ENCODE measurements at regions not wholly inside any gene's neighbourhood (a gene's known extent, or its start where the extent isn't known, plus 50 kb on each side); places are given as distances from the start of the nearest gene placed in this dataset.

DNA sequence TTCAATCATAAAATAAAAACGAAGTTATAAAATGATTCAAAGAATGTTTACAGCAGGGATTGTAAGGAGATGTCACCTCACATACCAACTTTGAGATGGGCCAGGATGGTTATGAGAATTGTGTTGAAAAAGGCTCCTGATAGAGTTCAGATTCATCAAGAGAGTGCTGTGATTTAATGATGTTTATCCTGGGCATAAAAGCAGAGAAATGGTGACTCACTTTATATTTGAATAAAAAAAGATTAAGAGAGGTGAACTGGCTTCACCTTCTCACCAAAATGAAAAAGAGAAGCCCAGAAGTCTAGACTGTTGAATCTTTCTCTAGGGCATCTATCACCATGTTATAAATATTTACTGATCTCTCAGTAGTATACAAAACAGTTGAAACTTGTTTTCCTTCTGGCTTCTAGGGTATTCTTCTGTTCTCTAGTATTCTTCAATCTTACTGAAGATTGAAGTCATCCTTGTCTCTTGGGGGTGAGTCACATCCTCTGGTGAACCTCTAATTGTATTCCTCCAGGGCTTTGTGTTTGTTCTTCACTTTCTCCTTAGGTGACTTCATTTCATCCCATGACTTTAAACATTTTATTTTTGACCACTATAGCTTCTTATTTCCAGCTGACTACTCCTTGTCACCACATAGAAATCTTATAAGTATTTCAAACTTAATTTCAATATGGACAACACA is 1237.3 kb upstream of the C9orf72 start:
- H3K9ac ChIP-seq (ENCODE audit: control insufficient read depth, extremely low read depth, insufficient read depth, low read length): no peak overlapping the region
- TF ChIP-seq, protein P1, sequence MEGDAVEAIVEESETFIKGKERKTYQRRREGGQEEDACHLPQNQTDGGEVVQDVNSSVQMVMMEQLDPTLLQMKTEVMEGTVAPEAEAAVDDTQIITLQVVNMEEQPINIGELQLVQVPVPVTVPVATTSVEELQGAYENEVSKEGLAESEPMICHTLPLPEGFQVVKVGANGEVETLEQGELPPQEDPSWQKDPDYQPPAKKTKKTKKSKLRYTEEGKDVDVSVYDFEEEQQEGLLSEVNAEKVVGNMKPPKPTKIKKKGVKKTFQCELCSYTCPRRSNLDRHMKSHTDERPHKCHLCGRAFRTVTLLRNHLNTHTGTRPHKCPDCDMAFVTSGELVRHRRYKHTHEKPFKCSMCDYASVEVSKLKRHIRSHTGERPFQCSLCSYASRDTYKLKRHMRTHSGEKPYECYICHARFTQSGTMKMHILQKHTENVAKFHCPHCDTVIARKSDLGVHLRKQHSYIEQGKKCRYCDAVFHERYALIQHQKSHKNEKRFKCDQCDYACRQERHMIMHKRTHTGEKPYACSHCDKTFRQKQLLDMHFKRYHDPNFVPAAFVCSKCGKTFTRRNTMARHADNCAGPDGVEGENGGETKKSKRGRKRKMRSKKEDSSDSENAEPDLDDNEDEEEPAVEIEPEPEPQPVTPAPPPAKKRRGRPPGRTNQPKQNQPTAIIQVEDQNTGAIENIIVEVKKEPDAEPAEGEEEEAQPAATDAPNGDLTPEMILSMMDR (optimal IDR thresholded peaks at IDR 0.05 in 1 of 3, IDR thresholded peaks at IDR 0.05 in 1 of 3, conservative IDR thresholded peaks at IDR 0.05 in 1 of 3; ENCODE audit: extremely low read depth in 1 of 3, insufficient read depth in 2 of 3, low read length in 3 of 3): no peak
- no peak for TF ChIP-seq EZH2 (IDR thresholded peaks at IDR 0.05; ENCODE audit: low read length)
- peak overlapping the region; percentile 31 for H3K4me2 ChIP-seq (ENCODE audit: control insufficient read depth, extremely low read depth, insufficient read depth, low read depth, low read length)
- no peak overlapping the region for H3K27ac ChIP-seq (ENCODE audit: control insufficient read depth, insufficient read depth, low read length)
- H3K9me1 ChIP-seq (ENCODE audit: control insufficient read depth, extremely low read depth, insufficient read depth, low read length): no peaks in the 10 kb centered on the region
- dilution Hi-C loops (cut with MboI; ENCODE audit: extremely low pct_ligation_motif_present, low sequenced_read_pairs): no loop called here
- no peaks in the 10 kb centered on the region for H3K36me3 ChIP-seq (ENCODE audit: control insufficient read depth in 2 of 2, extremely low read depth in 1 of 2, insufficient read depth in 2 of 2, low read length in 2 of 2)
- H3K4me3 ChIP-seq (ENCODE audit: control insufficient read depth in 2 of 3, extremely low read depth in 1 of 3, insufficient read depth in 2 of 3, low read depth in 1 of 3, low read length in 3 of 3): no peak overlapping the region
- H3K9me3 ChIP-seq (ENCODE audit: control insufficient read depth, low read depth, low read length): no peaks in the 10 kb centered on the region
- H3K27me3 ChIP-seq (ENCODE audit: control insufficient read depth, extremely low read depth, insufficient read depth, low read length): no peaks in the 10 kb centered on the region
- no peaks in the 10 kb centered on the region for H4K20me1 ChIP-seq (ENCODE audit: control insufficient read depth, extremely low read depth, insufficient read depth, low read length)
- H2AFZ ChIP-seq (ENCODE audit: control insufficient read depth, low read length): no peak overlapping the region
- DNase-seq (ENCODE audit: low read depth, low spot score): peak; percentile 60
- FAIRE-seq: peak; percentile 71
- H3K79me2 ChIP-seq (ENCODE audit: control insufficient read depth, insufficient read depth, low read length): no peaks in the 10 kb centered on the region
- H3K4me1 ChIP-seq (ENCODE audit: control insufficient read depth, extremely low read depth, insufficient read depth, low read length): peaks cover 18% of the 10 kb centered on the region

- H2AFZ ChIP-seq (ENCODE audit: control insufficient read depth, low read length): no peak overlapping the region
- H3K79me2 ChIP-seq (ENCODE audit: control insufficient read depth, insufficient read depth, low read length): no peaks in the 10 kb centered on the region
- H3K4me3 ChIP-seq (ENCODE audit: control insufficient read depth in 2 of 3, extremely low read depth in 1 of 3, insufficient read depth in 2 of 3, low read depth in 1 of 3, low read length in 3 of 3): no peak overlapping the region
- H3K27me3 ChIP-seq (ENCODE audit: control insufficient read depth, extremely low read depth, insufficient read depth, low read length): no peaks in the 10 kb centered on the region
- H3K36me3 ChIP-seq (ENCODE audit: control insufficient read depth in 2 of 2, extremely low read depth in 1 of 2, insufficient read depth in 2 of 2, low read length in 2 of 2): no peaks in the 10 kb centered on the region
- H3K4me2 ChIP-seq (ENCODE audit: control insufficient read depth, extremely low read depth, insufficient read depth, low read depth, low read length): no peak overlapping the region
- no peaks in the 10 kb centered on the region for H3K9me3 ChIP-seq (ENCODE audit: control insufficient read depth, low read depth, low read length)
- H3K27ac ChIP-seq (ENCODE audit: control insufficient read depth, insufficient read depth, low read length): no peak overlapping the region
- FAIRE-seq: no peak
- no peaks in the 10 kb centered on the region for H4K20me1 ChIP-seq (ENCODE audit: control insufficient read depth, extremely low read depth, insufficient read depth, low read length)
- no peak for DNase-seq (ENCODE audit: low read depth, low spot score)
- dilution Hi-C loops (cut with MboI; ENCODE audit: extremely low pct_ligation_motif_present, low sequenced_read_pairs): no loop called here
- TF ChIP-seq, protein P1 (optimal IDR thresholded peaks at IDR 0.05 in 1 of 3, IDR thresholded peaks at IDR 0.05 in 1 of 3, conservative IDR thresholded peaks at IDR 0.05 in 1 of 3; ENCODE audit: extremely low read depth in 1 of 3, insufficient read depth in 2 of 3, low read length in 3 of 3): no peak
- no peak for TF ChIP-seq EZH2 (IDR thresholded peaks at IDR 0.05; ENCODE audit: low read length)
- no peaks in the 10 kb centered on the region for H3K9me1 ChIP-seq (ENCODE audit: control insufficient read depth, extremely low read depth, insufficient read depth, low read length)
- H3K4me1 ChIP-seq (ENCODE audit: control insufficient read depth, extremely low read depth, insufficient read depth, low read length): peaks cover 2% of the 10 kb centered on the region
- no peak overlapping the region for H3K9ac ChIP-seq (ENCODE audit: control insufficient read depth, extremely low read depth, insufficient read depth, low read length)
Measured at GRCh38 chr9:28820741-28821140, 1247.5 kb upstream of the C9orf72 start.

Measured in keratinocyte (primary cell).